GM23338 (cell line): ENCODE measurements at regions not wholly inside any gene's neighbourhood (a gene's known extent, or its start where the extent isn't known, plus 50 kb on each side); places are given as distances from the start of the nearest gene placed in this dataset.

Source experiments
- CREB1 ChIP-seq: fragments of 250-450 bp; sonication (Bioruptor Pico); IDR thresholded peaks from 2 replicates; pipeline ENCODE4 v1.5.0; 2020; ENCODE audit warnings: low read depth, mild to moderate bottlenecking, moderate library complexity
- CTCF ChIP-seq, 2 experiments: fragments of 200-600 bp in 1 of 2; sonication (generic) in 1 of 2; conservative IDR thresholded peaks; 2 replicates each; pipeline versions ENCODE4 v1.5.1 to v1.6.1; 2016 to 2017; ENCODE audit warnings: antibody characterized with exemption in 2 of 2, low read depth in 2 of 2, mild to moderate bottlenecking in 2 of 2, moderate library complexity in 1 of 2
- ETS1 ChIP-seq: IDR thresholded peaks from 2 replicates; pipeline ENCODE4 v1.6.1; 2016; ENCODE audit warnings: antibody characterized with exemption
- EZH2 ChIP-seq: fragments of 200-600 bp; sonication (generic); IDR thresholded peaks from one replicate; pipeline ENCODE4 v1.8.0; 2017; ENCODE audit warnings: antibody characterized with exemption, mild to moderate bottlenecking, low read depth; ENCODE audit not compliant: unreplicated experiment
- EZH2phosphoT487 ChIP-seq: fragments of 200-600 bp; sonication (generic); IDR thresholded peaks from one replicate; pipeline ENCODE4 v1.8.1; 2018; ENCODE audit warnings: antibody characterized with exemption; ENCODE audit not compliant: unreplicated experiment
- JUNB ChIP-seq: IDR thresholded peaks from one replicate; pipeline ENCODE4 v1.6.1; 2016; ENCODE audit warnings: antibody characterized with exemption; ENCODE audit not compliant: unreplicated experiment
- NANOG ChIP-seq: IDR thresholded peaks from 2 replicates; pipeline ENCODE4 v1.6.1; 2016; ENCODE audit warnings: antibody characterized with exemption, borderline replicate concordance
- POLR2AphosphoS5 ChIP-seq: IDR thresholded peaks from 2 replicates; pipeline ENCODE4 v1.6.1; 2016; ENCODE audit warnings: antibody characterized with exemption, low read depth
- REST ChIP-seq: IDR thresholded peaks from one replicate; pipeline ENCODE4 v1.6.1; 2018; ENCODE audit warnings: antibody characterized with exemption; ENCODE audit not compliant: unreplicated experiment
- STAT1 ChIP-seq: IDR thresholded peaks from one replicate; pipeline ENCODE4 v1.6.1; 2016; ENCODE audit warnings: antibody characterized with exemption; ENCODE audit not compliant: unreplicated experiment
- ZNF114 ChIP-seq: fragments of 250-450 bp; sonication (Bioruptor Pico); IDR thresholded peaks from 2 replicates; pipeline ENCODE4 v1.5.0; 2020; ENCODE audit warnings: mild to moderate bottlenecking, moderate library complexity
- ZNF462 ChIP-seq: fragments of 250-450 bp; sonication (Bioruptor Pico); IDR thresholded peaks from 2 replicates; pipeline ENCODE4 v1.5.0; 2020; ENCODE audit warnings: mild to moderate bottlenecking, moderate library complexity

- no peak for TF ChIP-seq CTCF (conservative IDR thresholded peaks at IDR 0.05; ENCODE audit: low read depth in 2 of 2)
- TF ChIP-seq EZH2 = no peak
- no peak for TF ChIP-seq JUNB
- no peak for TF ChIP-seq POLR2AphosphoS5
- no peak for TF ChIP-seq EZH2phosphoT487
- TF ChIP-seq ZNF462 (CRISPR knock-in tag) = no peak
- TF ChIP-seq STAT1 = no peak
- TF ChIP-seq REST = no peak
- TF ChIP-seq ETS1 = no peak
- TF ChIP-seq NANOG = no peak
- no peak for TF ChIP-seq ZNF114 (CRISPR knock-in tag)
- TF ChIP-seq CREB1 (CRISPR knock-in tag) = no peak
Observed at GRCh38 chr4:3708103-3708510, 58.1 kb upstream of the ADRA2C start.
